ENCODE measurements at regions not wholly inside any gene's neighbourhood (a gene's known extent, or its start where the extent isn't known, plus 50 kb on each side); places are given as distances from the start of the nearest gene placed in this dataset.

GRCh38 chr3:188948997-188949389, 222.8 kb upstream of the TPRG1 start:
- ATAC-seq (no peak), DNase-seq (peak in 1 of 4 donors; percentile 61)
- Histone ChIP-seq H3K27me3 (no peaks in the 10 kb centered on the region), H3K9me3 (no peaks in the 10 kb centered on the region), H3K36me3 (replicated peaks in 1 of 2; ENCODE audit: insufficient read depth in 1 of 2, low read depth in 2 of 2) (no peaks in the 10 kb centered on the region), H3K4me3 (no peak overlapping the region), H3K4me1 (peaks cover 60% of the 10 kb centered on the region), H3K27ac (peak overlapping the region; percentile 89 to 99 (median 94))
- intact Hi-C loops (cut with DNase I) = no loop called here
- 55 to 64% methylated on average over 4 of the region's 4 CpGs for WGBS, 2 donors
- no peak for TF ChIP-seq CTCF (IDR thresholded peaks at IDR 0.05)
- TF ChIP-seq POLR2A (IDR thresholded peaks at IDR 0.05) = no peak

DNA sequence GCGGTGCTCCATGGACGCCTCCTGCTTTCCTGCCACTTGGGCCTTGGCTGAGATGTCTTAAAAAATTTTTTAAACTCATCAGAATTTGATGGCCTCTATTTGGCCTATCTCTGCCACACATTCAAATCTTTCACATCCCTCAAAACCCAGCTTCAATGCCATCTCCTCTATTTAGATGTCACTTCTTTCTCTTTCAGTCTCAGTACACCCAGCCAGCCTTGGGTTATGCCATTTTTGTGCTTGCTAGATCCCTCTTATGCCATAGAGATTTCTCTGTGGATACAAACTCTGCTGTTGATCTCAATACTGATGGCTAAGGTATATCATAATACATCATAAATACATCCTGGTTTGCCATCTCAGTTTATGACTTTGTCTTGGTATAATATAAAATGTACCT, 222.3 kb upstream of the TPRG1 start:
- no peak for ATAC-seq
- WGBS, 2 donors = 96 to 98% methylated on average over 2 of the region's 2 CpGs
- no peaks in the 10 kb centered on the region for H3K9me3 ChIP-seq
- TF ChIP-seq POLR2A (IDR thresholded peaks at IDR 0.05) = no peak
- TF ChIP-seq CTCF (IDR thresholded peaks at IDR 0.05) = no peak
- no peak for DNase-seq
- H3K27me3 ChIP-seq = no peaks in the 10 kb centered on the region
- no peak overlapping the region for H3K4me3 ChIP-seq
- peak overlapping the region; percentile 89 to 99 (median 94) for H3K27ac ChIP-seq
- H3K4me1 ChIP-seq = peaks cover 60% of the 10 kb centered on the region
- intact Hi-C loops (cut with DNase I) = no loop called here
- H3K36me3 ChIP-seq (replicated peaks in 1 of 2; ENCODE audit: insufficient read depth in 1 of 2, low read depth in 2 of 2) = no peaks in the 10 kb centered on the region

DNA sequence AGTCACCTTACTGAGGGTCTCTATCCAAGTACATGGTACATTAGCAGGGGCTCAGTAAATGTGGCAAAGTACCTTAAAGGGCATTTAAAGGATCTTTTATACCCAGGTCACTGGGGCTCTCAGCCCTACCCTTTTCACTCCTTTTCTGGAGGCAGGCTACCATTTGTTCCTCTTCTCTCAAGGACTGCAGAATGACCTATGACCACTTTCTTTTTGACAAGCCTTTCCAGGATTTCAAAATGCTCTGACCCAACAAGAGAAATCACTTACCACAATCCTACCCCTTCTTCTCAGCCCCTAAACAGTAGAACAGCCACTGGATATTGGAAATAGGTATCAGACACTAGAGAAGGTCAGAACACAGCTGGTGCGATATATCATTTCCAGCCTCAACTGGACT, 221.8 kb upstream of the TPRG1 start:
- ATAC-seq (no peak), DNase-seq (no peak)
- no peaks in the 10 kb centered on the region for H3K36me3 ChIP-seq (replicated peaks in 1 of 2; ENCODE audit: insufficient read depth in 1 of 2, low read depth in 2 of 2)
- intact Hi-C loops (cut with DNase I) = no loop called here
- 89 to 92% methylated on average over 1 of the region's 1 CpG for WGBS, 2 donors
- H3K9me3 ChIP-seq = no peaks in the 10 kb centered on the region
- no peaks in the 10 kb centered on the region for H3K27me3 ChIP-seq
- TF ChIP-seq CTCF (IDR thresholded peaks at IDR 0.05) (no peak), POLR2A (IDR thresholded peaks at IDR 0.05) (no peak)
- peak overlapping the region; percentile 89 to 99 (median 94) for H3K27ac ChIP-seq
- H3K4me3 ChIP-seq = no peak overlapping the region
- peaks cover 60% of the 10 kb centered on the region for H3K4me1 ChIP-seq

DNA sequence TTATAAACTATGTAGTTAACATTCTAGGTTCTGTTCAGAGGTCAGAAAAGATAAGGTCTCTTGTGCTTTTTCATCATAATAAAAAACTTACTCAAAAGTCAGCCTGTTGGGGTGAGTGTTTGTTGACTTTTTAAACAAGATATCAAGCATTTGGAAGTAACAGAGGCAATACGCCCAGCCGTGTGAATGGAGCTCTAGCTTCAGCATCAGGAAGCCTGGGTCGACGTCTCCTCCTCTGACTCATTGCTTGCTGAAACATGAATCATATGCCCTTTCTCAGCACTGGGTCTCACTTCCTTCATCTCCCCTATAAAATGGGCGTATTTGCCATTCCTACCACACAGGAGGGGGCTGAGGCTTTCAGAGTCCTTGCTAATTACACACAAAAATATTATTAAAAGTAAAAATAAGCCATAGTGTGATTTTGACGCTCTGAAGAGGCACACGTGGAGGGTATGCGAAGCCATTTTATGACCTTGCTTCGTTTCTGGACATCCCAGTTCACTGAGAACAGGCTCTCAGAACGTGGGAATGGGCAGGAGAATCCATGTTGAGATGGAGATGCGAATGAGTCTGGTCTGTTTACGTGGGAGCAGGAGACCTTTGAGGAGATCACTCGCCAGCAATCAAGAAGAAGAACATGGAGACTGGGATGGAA, 220.8 kb upstream of the TPRG1 start:
- WGBS, 2 donors = 55 to 57% methylated on average over 13 of the region's 13 CpGs
- Histone ChIP-seq H3K9me3 (no peaks in the 10 kb centered on the region), H3K36me3 (replicated peaks in 1 of 2; ENCODE audit: insufficient read depth in 1 of 2, low read depth in 2 of 2) (no peaks in the 10 kb centered on the region), H3K27me3 (no peaks in the 10 kb centered on the region), H3K4me1 (peaks cover 56% of the 10 kb centered on the region), H3K4me3 (no peak overlapping the region), H3K27ac (peak overlapping the region; percentile 89 to 99 (median 94))
- ATAC-seq (peak; percentile 49), DNase-seq (peak; percentile 81 to 96 (median 90))
- intact Hi-C loops (cut with DNase I) = no loop called here
- TF ChIP-seq POLR2A (IDR thresholded peaks at IDR 0.05) (peak in 2 of 3 donors; percentile 42 to 57), CTCF (IDR thresholded peaks at IDR 0.05) (peak in 1 of 7 experiments; percentile 8)

DNA sequence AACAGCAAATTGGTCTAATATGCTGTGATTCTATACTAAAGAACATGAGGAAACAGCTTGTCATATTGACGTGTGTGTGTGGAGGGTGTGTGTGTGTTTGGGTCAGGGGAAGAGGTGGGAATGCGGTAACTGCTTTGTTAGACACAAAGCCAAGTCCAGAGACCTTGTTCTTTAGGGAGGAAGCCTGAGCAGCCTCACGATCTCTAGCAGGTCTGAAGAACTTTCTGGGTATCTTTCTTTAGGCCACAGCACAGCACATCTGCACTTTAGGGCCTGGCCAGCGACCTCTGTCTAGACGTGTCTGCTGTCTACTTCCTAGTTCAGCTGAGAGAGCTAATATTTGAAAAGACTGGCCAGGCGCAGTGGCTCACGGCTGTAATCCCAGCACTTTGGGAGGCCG, 220.0 kb upstream of the TPRG1 start:
- 79 to 91% methylated on average over 8 of the region's 8 CpGs for whole genome bisulfite sequencing, 2 donors
- H3K27me3 ChIP-seq = no peaks in the 10 kb centered on the region
- H3K4me3 ChIP-seq = no peak overlapping the region
- TF ChIP-seq CTCF (IDR thresholded peaks at IDR 0.05) (no peak), POLR2A (IDR thresholded peaks at IDR 0.05) (no peak)
- DNase-seq = no peak
- peaks cover 48% of the 10 kb centered on the region for H3K4me1 ChIP-seq
- intact Hi-C loops (cut with DNase I) = no loop called here
- peak overlapping the region; percentile 87 to 99 (median 94) for H3K27ac ChIP-seq
- no peaks in the 10 kb centered on the region for H3K36me3 ChIP-seq (replicated peaks in 1 of 2; ENCODE audit: insufficient read depth in 1 of 2, low read depth in 2 of 2)
- ATAC-seq = no peak
- H3K9me3 ChIP-seq = no peaks in the 10 kb centered on the region
